ENCODE measurements at regions not wholly inside any gene's neighbourhood (a gene's known extent, or its start where the extent isn't known, plus 50 kb on each side); places are given as distances from the start of the nearest gene placed in this dataset.

GRCh38 chr6:151176911-151177770 is 62.6 kb upstream of the AKAP12 start:
- POLR2A ChIA-PET = interaction anchor here (1.3 kb wide), 1 partner anchor 64 kb away, joined by 3 read pairs; no protein-coding TSS in a partner anchor
- intact Hi-C loops (cut with micrococcal nuclease) = no loop called here
- BruUV-seq (replicated peaks) = no TSS peak

GRCh38 chr6:151178373-151178772 is 61.4 kb upstream of the AKAP12 start:
- no peak for DNase-seq (ENCODE audit: low read depth, low spot score)
- Histone ChIP-seq H3K4me1 (ENCODE audit: control insufficient read depth in 1 of 2, insufficient read depth in 2 of 2, low read length in 2 of 2) (peaks cover 0 to 5% of the 10 kb centered on the region in 2 experiments; a peak in 1 of 4 replicates), H3K79me2 (ENCODE audit: insufficient read depth, low read length) (no peaks in the 10 kb centered on the region), H3K9me3 (ENCODE audit: control insufficient read depth in 1 of 2, insufficient read depth in 1 of 2, low read depth in 1 of 2, low read length in 2 of 2) (no peaks in the 10 kb centered on the region; a peak in 1 of 4 replicates), H3K9me2 (ENCODE audit: insufficient read depth) (no peaks in the 10 kb centered on the region), H3K4me2 (ENCODE audit: low read length) (no peak overlapping the region), H3K27me3 (ENCODE audit: insufficient read depth, low read length) (no peaks in the 10 kb centered on the region), H3K4me3 (replicated peaks in 1 of 2; ENCODE audit: low read depth in 1 of 2, low read length in 2 of 2) (no peak overlapping the region), H3K9ac (ENCODE audit: low read length) (no peak overlapping the region), H2AFZ (ENCODE audit: low read depth, low read length, poor library complexity, severe bottlenecking) (peak overlapping the region; percentile 46), H3K36me3 (ENCODE audit: control insufficient read depth in 1 of 2, insufficient read depth in 2 of 2, low read length in 2 of 2) (no peaks in the 10 kb centered on the region), H3K27ac (ENCODE audit: low read depth, low read length) (no peak overlapping the region), H4K20me1 (ENCODE audit: insufficient read depth) (no peaks in the 10 kb centered on the region)
- ChIA-PET CTCF (no interaction called here), RAD21 (ENCODE audit: low non-redundant PET in 1 of 2, low total read pairs in 2 of 2, uncharacterized antibody in 2 of 2, unreplicated experiment in 2 of 2) (no interaction called here), POLR2A (interaction anchor here (1.3 kb wide), 1 partner anchor 63 kb away, joined by 3 read pairs; no protein-coding TSS in a partner anchor)
- no TSS peak for BruUV-seq (replicated peaks)
- TF ChIP-seq EGR1 (IDR thresholded peaks at IDR 0.05; ENCODE audit: low read depth) = no peak
- no peak for TF ChIP-seq JUND (IDR thresholded peaks at IDR 0.05)
- TF ChIP-seq, protein P1, sequence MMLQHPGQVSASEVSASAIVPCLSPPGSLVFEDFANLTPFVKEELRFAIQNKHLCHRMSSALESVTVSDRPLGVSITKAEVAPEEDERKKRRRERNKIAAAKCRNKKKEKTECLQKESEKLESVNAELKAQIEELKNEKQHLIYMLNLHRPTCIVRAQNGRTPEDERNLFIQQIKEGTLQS (IDR thresholded peaks at IDR 0.05) = no peak
- TF ChIP-seq CEBPB (IDR thresholded peaks at IDR 0.05; ENCODE audit: low read depth) = no peak
- no peak for TF ChIP-seq FOSL1 (IDR thresholded peaks at IDR 0.05; ENCODE audit: low read depth)
- TF ChIP-seq EZH2 (IDR thresholded peaks at IDR 0.05) = no peak
- TF ChIP-seq YY1 (IDR thresholded peaks at IDR 0.05; ENCODE audit: extremely low read depth, insufficient replicate concordance, low read depth, low read length) = no peak
- no peak for TF ChIP-seq RAD21 (IDR thresholded peaks at IDR 0.05; ENCODE audit: low read depth)
- TF ChIP-seq TCF7L2 (IDR thresholded peaks at IDR 0.05; ENCODE audit: borderline replicate concordance, extremely low read depth, insufficient read depth, insufficient read length) = no peak
- no peak for TF ChIP-seq ZNF274 (IDR thresholded peaks at IDR 0.05; ENCODE audit: low read depth, low read length)
- no peak for TF ChIP-seq ELF1 (IDR thresholded peaks at IDR 0.05; ENCODE audit: borderline replicate concordance, low read depth)
- no peak for TF ChIP-seq SRF (IDR thresholded peaks at IDR 0.05; ENCODE audit: low read depth)
- no peak for TF ChIP-seq ZBTB33 (IDR thresholded peaks at IDR 0.05; ENCODE audit: extremely low read depth, insufficient replicate concordance, low read length)
- no peak for TF ChIP-seq EZH2phosphoT487 (IDR thresholded peaks at IDR 0.05; ENCODE audit: borderline replicate concordance)
- ATAC-seq = no peak
- intact Hi-C loops (cut with micrococcal nuclease) = no loop called here

More at GRCh38 chr6:151176911-151177770, 62.6 kb upstream of the AKAP12 start:
- no peaks in the 10 kb centered on the region for H3K9me2 ChIP-seq (ENCODE audit: insufficient read depth)
- H3K27me3 ChIP-seq (ENCODE audit: insufficient read depth, low read length) = no peaks in the 10 kb centered on the region
- H3K9me3 ChIP-seq (ENCODE audit: control insufficient read depth in 1 of 2, insufficient read depth in 1 of 2, low read depth in 1 of 2, low read length in 2 of 2) = no peaks in the 10 kb centered on the region
- no peaks in the 10 kb centered on the region for H4K20me1 ChIP-seq (ENCODE audit: insufficient read depth)
- DNase-seq (ENCODE audit: low read depth, low spot score) (no peak), ATAC-seq (no peak)
- no peak overlapping the region for H3K4me2 ChIP-seq (ENCODE audit: low read length)
- no peak overlapping the region for H3K9ac ChIP-seq (ENCODE audit: low read length)
- TF ChIP-seq CBX3 (IDR thresholded peaks at IDR 0.05; ENCODE audit: low read depth) = no peak
- no peak for TF ChIP-seq JUND (IDR thresholded peaks at IDR 0.05)
- TF ChIP-seq FOSL1 (IDR thresholded peaks at IDR 0.05; ENCODE audit: low read depth) = no peak
- no peak for TF ChIP-seq EZH2 (IDR thresholded peaks at IDR 0.05)
- ChIA-PET RAD21 (ENCODE audit: low non-redundant PET in 1 of 2, low total read pairs in 2 of 2, uncharacterized antibody in 2 of 2, unreplicated experiment in 2 of 2) (no interaction called here), CTCF (no interaction called here)
- H3K27ac ChIP-seq (ENCODE audit: low read depth, low read length) = no peak overlapping the region
- peaks cover 0 to 5% of the 10 kb centered on the region in 2 experiments; a peak in 1 of 4 replicates for H3K4me1 ChIP-seq (ENCODE audit: control insufficient read depth in 1 of 2, insufficient read depth in 2 of 2, low read length in 2 of 2)
- no peaks in the 10 kb centered on the region for H3K79me2 ChIP-seq (ENCODE audit: insufficient read depth, low read length)
- H3K4me3 ChIP-seq (replicated peaks in 1 of 2; ENCODE audit: low read depth in 1 of 2, low read length in 2 of 2) = no peak overlapping the region
- H3K36me3 ChIP-seq (ENCODE audit: control insufficient read depth in 1 of 2, insufficient read depth in 2 of 2, low read length in 2 of 2) = no peaks in the 10 kb centered on the region
- peak overlapping the region; percentile 75 for H2AFZ ChIP-seq (ENCODE audit: low read depth, low read length, poor library complexity, severe bottlenecking)

All from HCT116 (cell line).